ENCODE measurements at regions not wholly inside any gene's neighbourhood (a gene's known extent, or its start where the extent isn't known, plus 50 kb on each side); places are given as distances from the start of the nearest gene placed in this dataset.

DNA sequence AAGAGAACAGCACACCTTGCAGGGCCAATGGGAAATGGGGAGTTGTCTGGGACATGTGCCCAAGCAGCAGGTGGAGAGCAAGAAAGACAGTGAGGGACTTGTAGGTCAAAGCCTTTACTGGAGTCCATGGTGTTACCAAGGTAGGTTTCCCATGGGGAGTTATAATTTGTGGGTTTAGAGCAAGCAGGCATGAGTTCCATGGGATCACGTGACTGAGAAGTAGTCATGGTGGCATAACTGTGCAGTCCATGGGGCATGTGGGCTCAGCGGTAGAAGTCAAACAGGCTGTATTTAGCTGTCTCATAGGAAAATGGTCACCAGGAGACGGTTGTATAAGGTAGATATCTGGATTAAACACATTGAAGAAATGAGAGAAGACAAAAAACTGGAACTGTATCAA lies 715.1 kb downstream of the SLITRK1 start:
- Histone ChIP-seq H3K9me3 (ENCODE audit: control insufficient read depth, insufficient read depth, low read depth, low read length) (no peaks in the 10 kb centered on the region), H3K36me3 (ENCODE audit: control insufficient read depth in 2 of 2, insufficient read depth in 1 of 2, low read length in 2 of 2) (no peaks in the 10 kb centered on the region), H3K4me3 (ENCODE audit: low read depth, low read length) (no peak overlapping the region), H3K27ac (ENCODE audit: extremely low read depth, low read depth, low read length) (no peak overlapping the region), H3K4me1 (ENCODE audit: control insufficient read depth, insufficient read depth, low read length) (no peaks in the 10 kb centered on the region)
- ChIA-PET CTCF (no interaction called here), POLR2A (no interaction called here)
- TF ChIP-seq BCL11A (tag by site-specific recombination; IDR thresholded peaks at IDR 0.05; ENCODE audit: low read depth) (no peak), HOXA7 (CRISPR knock-in tag; IDR thresholded peaks at IDR 0.05; ENCODE audit: borderline replicate concordance) (no peak), ZNF658 (tag by site-specific recombination; IDR thresholded peaks at IDR 0.05) (no peak), ZNF785 (tag by site-specific recombination; IDR thresholded peaks at IDR 0.05) (no peak), ZNF398 (tag by site-specific recombination; IDR thresholded peaks at IDR 0.05) (no peak), ZNF544 (tag by site-specific recombination; IDR thresholded peaks at IDR 0.05) (no peak), ZNF639 (tag by site-specific recombination; IDR thresholded peaks at IDR 0.05) (no peak), SCRT1 (tag by site-specific recombination; IDR thresholded peaks at IDR 0.05; ENCODE audit: borderline replicate concordance) (no peak), ELK4 (IDR thresholded peaks at IDR 0.05; ENCODE audit: borderline replicate concordance, low read depth, low read length) (no peak), ZNF350 (tag by site-specific recombination; IDR thresholded peaks at IDR 0.05) (no peak), ZNF433 (tag by site-specific recombination; IDR thresholded peaks at IDR 0.05; ENCODE audit: low read depth) (no peak)

GRCh38 chr13:83166550-83166949 lies 715.7 kb downstream of the SLITRK1 start:
- Histone ChIP-seq H3K9me3 (ENCODE audit: control insufficient read depth, insufficient read depth, low read depth, low read length) (no peaks in the 10 kb centered on the region), H3K4me1 (ENCODE audit: control insufficient read depth, insufficient read depth, low read length) (no peaks in the 10 kb centered on the region), H3K36me3 (ENCODE audit: control insufficient read depth in 2 of 2, insufficient read depth in 1 of 2, low read length in 2 of 2) (no peaks in the 10 kb centered on the region), H3K27ac (ENCODE audit: extremely low read depth, low read depth, low read length) (no peak overlapping the region), H3K4me3 (ENCODE audit: low read depth, low read length) (no peak overlapping the region)
- CTCF ChIA-PET: no interaction called here
- POLR2A ChIA-PET: no interaction called here
- TF ChIP-seq ZNF274 (IDR thresholded peaks at IDR 0.05; ENCODE audit: low read length) (no peak), ZNF274 (tag by site-specific recombination; IDR thresholded peaks at IDR 0.05; ENCODE audit: borderline replicate concordance) (no peak), ZNF214 (tag by site-specific recombination; IDR thresholded peaks at IDR 0.05; ENCODE audit: borderline replicate concordance) (no peak), ZNF416 (tag by site-specific recombination; IDR thresholded peaks at IDR 0.05) (no peak), ZNF10 (tag by site-specific recombination; IDR thresholded peaks at IDR 0.05) (no peak), ZBTB1 (tag by site-specific recombination; IDR thresholded peaks at IDR 0.05) (no peak), ZNF529 (tag by site-specific recombination; IDR thresholded peaks at IDR 0.05; ENCODE audit: insufficient replicate concordance) (no peak), ZNF324 (tag by site-specific recombination; IDR thresholded peaks at IDR 0.05) (no peak), KLF9 (tag by site-specific recombination; IDR thresholded peaks at IDR 0.05; ENCODE audit: low read depth) (no peak), ZNF23 (tag by site-specific recombination; IDR thresholded peaks at IDR 0.05; ENCODE audit: borderline replicate concordance) (no peak), FEZF1 (tag by site-specific recombination; IDR thresholded peaks at IDR 0.05) (no peak), ZNF596 (tag by site-specific recombination; IDR thresholded peaks at IDR 0.05) (no peak), GLIS1 (tag by site-specific recombination; IDR thresholded peaks at IDR 0.05) (no peak), ZNF114 (tag by site-specific recombination; IDR thresholded peaks at IDR 0.05) (no peak), ZNF654 (tag by site-specific recombination; IDR thresholded peaks at IDR 0.05; ENCODE audit: low read depth) (no peak), ZNF701 (tag by site-specific recombination; IDR thresholded peaks at IDR 0.05) (no peak), ELK4 (IDR thresholded peaks at IDR 0.05; ENCODE audit: borderline replicate concordance, low read depth, low read length) (no peak)
- TF ChIP-seq, protein P1, sequence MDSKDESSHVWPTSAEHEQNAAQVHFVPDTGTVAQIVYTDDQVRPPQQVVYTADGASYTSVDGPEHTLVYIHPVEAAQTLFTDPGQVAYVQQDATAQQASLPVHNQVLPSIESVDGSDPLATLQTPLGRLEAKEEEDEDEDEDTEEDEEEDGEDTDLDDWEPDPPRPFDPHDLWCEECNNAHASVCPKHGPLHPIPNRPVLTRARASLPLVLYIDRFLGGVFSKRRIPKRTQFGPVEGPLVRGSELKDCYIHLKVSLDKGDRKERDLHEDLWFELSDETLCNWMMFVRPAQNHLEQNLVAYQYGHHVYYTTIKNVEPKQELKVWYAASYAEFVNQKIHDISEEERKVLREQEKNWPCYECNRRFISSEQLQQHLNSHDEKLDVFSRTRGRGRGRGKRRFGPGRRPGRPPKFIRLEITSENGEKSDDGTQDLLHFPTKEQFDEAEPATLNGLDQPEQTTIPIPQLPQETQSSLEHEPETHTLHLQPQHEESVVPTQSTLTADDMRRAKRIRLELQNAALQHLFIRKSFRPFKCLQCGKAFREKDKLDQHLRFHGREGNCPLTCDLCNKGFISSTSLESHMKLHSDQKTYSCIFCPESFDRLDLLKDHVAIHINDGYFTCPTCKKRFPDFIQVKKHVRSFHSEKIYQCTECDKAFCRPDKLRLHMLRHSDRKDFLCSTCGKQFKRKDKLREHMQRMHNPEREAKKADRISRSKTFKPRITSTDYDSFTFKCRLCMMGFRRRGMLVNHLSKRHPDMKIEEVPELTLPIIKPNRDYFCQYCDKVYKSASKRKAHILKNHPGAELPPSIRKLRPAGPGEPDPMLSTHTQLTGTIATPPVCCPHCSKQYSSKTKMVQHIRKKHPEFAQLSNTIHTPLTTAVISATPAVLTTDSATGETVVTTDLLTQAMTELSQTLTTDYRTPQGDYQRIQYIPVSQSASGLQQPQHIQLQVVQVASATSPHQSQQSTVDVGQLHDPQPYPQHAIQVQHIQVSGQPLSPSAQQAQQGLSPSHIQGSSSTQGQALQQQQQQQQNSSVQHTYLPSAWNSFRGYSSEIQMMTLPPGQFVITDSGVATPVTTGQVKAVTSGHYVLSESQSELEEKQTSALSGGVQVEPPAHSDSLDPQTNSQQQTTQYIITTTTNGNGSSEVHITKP (tag by site-specific recombination; IDR thresholded peaks at IDR 0.05): no peak
